Neural progenitor cell (in vitro differentiated cells): ENCODE measurements at regions not wholly inside any gene's neighbourhood (a gene's known extent, or its start where the extent isn't known, plus 50 kb on each side); places are given as distances from the start of the nearest gene placed in this dataset.

Source experiments
- CTCF ChIP-seq: fragments of 200-600 bp; sonication (generic); IDR thresholded peaks from 2 replicates; pipeline ENCODE4 v1.5.1; 2017; ENCODE audit warnings: antibody characterized with exemption, mild to moderate bottlenecking
- EZH2 ChIP-seq: fragments of 200-600 bp; sonication (generic); IDR thresholded peaks from 2 replicates; pipeline ENCODE4 v1.6.1; 2017; ENCODE audit warnings: antibody characterized with exemption, mild to moderate bottlenecking, moderate library complexity

DNA sequence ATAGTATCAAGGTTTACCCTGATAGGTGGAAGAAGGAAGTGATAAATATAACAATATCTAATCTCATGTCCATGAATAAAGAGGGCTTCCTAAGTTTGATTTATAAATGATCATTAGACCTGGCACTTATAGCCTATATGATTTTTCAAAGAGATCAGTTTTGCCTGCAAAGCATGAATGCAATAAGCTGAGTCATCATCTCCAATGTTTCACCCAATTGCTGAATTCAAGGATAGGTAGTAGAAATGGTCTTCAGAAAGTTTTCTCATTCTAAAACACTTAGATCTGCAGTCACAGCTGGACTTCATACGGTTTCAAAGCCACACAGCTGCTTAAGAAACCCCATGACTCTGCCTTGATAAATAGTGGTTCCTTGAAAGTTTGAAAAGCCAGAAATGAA, 1722.8 kb downstream of the MAT2B start:
- no peak for TF ChIP-seq CTCF
- TF ChIP-seq EZH2, result no peak
